Mesendoderm (in vitro differentiated cells): ENCODE measurements at regions not wholly inside any gene's neighbourhood (a gene's known extent, or its start where the extent isn't known, plus 50 kb on each side); places are given as distances from the start of the nearest gene placed in this dataset.
"Not testable (repeated sequence)": the region's sequence is repeated elsewhere in the genome, so short reads cannot be mapped to it uniquely, and the experiment has no call there.

Source experiments
- DNase-seq: peaks from one replicate; pipeline ENCODE4 v3.0.0; 2013
- H2AK5ac ChIP-seq: 2 replicates; pipeline ENCODE4 v1.6.1; 2013; ENCODE audit warnings: low read length, inconsistent platforms
- H2BK120ac ChIP-seq: 2 replicates; pipeline ENCODE4 v1.6.1; 2013; ENCODE audit warnings: low read depth, mild to moderate bottlenecking, low read length, moderate library complexity, mixed read lengths
- H2BK15ac ChIP-seq: replicated peaks from 2 replicates; pipeline ENCODE4 v1.6.1; 2013; ENCODE audit warnings: low read depth, mild to moderate bottlenecking, moderate library complexity
- H2BK5ac ChIP-seq: 2 replicates; pipeline ENCODE4 v1.6.1; 2013; ENCODE audit warnings: low read length, inconsistent platforms
- H3K18ac ChIP-seq: 2 replicates; pipeline ENCODE4 v1.6.1; 2013; ENCODE audit warnings: mild to moderate bottlenecking, low read length, mixed read lengths
- H3K23ac ChIP-seq: one replicate; pipeline ENCODE4 v1.6.1; 2013; ENCODE audit warnings: low read length
- H3K27ac ChIP-seq: 2 replicates; pipeline ENCODE4 v1.5.1; 2013; ENCODE audit warnings: low read depth, mild to moderate bottlenecking, inconsistent platforms, low read length, moderate library complexity
- H3K27me3 ChIP-seq: 2 replicates; pipeline ENCODE4 v1.6.1; 2013; ENCODE audit warnings: low read length, control low read depth, mild to moderate bottlenecking, inconsistent platforms; ENCODE audit not compliant: insufficient read depth, poor library complexity
- H3K36me3 ChIP-seq: 2 replicates; pipeline ENCODE4 v1.6.1; 2013; ENCODE audit warnings: low read length, inconsistent platforms; ENCODE audit not compliant: control insufficient read depth, insufficient read depth
- H3K4ac ChIP-seq: one replicate; pipeline ENCODE4 v1.6.1; 2013; ENCODE audit warnings: low read depth, mild to moderate bottlenecking, low read length, moderate library complexity
- H3K4me1 ChIP-seq: 2 replicates; pipeline ENCODE4 v1.6.1; 2013; ENCODE audit warnings: low read depth, low read length, inconsistent platforms; ENCODE audit not compliant: control insufficient read depth
- H3K4me2 ChIP-seq: 2 replicates; pipeline ENCODE4 v1.6.1; 2013; ENCODE audit warnings: low read length
- H3K4me3 ChIP-seq: 2 replicates; pipeline ENCODE4 v1.5.1; 2013; ENCODE audit warnings: mild to moderate bottlenecking, low read length
- H3K56ac ChIP-seq: one replicate; pipeline ENCODE4 v1.6.1; 2013; ENCODE audit warnings: low read length
- H3K79me1 ChIP-seq: 2 replicates; pipeline ENCODE4 v1.6.1; 2013; ENCODE audit warnings: low read length, inconsistent platforms
- H3K79me2 ChIP-seq: 2 replicates; pipeline ENCODE4 v1.6.1; 2013; ENCODE audit warnings: mild to moderate bottlenecking, low read length; ENCODE audit not compliant: control insufficient read depth, insufficient read depth
- H3K9ac ChIP-seq: 2 replicates; pipeline ENCODE4 v1.6.1; 2013; ENCODE audit warnings: low read length, inconsistent platforms
- H4K5ac ChIP-seq: one replicate; pipeline ENCODE4 v1.6.1; 2013; ENCODE audit warnings: low read length
- H4K8ac ChIP-seq: one replicate; pipeline ENCODE4 v1.6.1; 2013; ENCODE audit warnings: low read depth, mild to moderate bottlenecking, control low read depth, low read length, moderate library complexity
- WGBS: extraction: QIAGEN DNeasy Blood & Tissue Kit; methylation state at CpG from one replicate; pipeline ENCODE4 v1.1.7; 2013; ENCODE audit warnings: low lambda C conversion rate, missing lambda C conversion rate; ENCODE audit not compliant: insufficient coverage; ENCODE audit errors: extremely low coverage; 5-methylcytosine and 5-hydroxymethylcytosine counted together

GRCh38 chr17:20787281-20787680, 207.8 kb downstream of the CDRT15L2 start:
- H4K8ac ChIP-seq: no peak overlapping the region
- no CpG with 5 or more reads among the region's 6 CpGs for WGBS
- H3K18ac ChIP-seq: no peak overlapping the region
- H3K4me2 ChIP-seq: no peak overlapping the region
- no peak overlapping the region for H3K4ac ChIP-seq
- no peak overlapping the region for H3K56ac ChIP-seq
- no peak overlapping the region for H2AK5ac ChIP-seq
- H2BK5ac ChIP-seq: no peak overlapping the region
- no peak overlapping the region for H3K9ac ChIP-seq
- no peak overlapping the region for H2BK120ac ChIP-seq
- H3K27me3 ChIP-seq: no peaks in the 10 kb centered on the region
- DNase-seq: no peak
- no peak overlapping the region for H3K27ac ChIP-seq
- no peak overlapping the region for H3K23ac ChIP-seq
- no peak overlapping the region for H3K4me3 ChIP-seq
- no peaks in the 10 kb centered on the region for H3K79me2 ChIP-seq
- H3K79me1 ChIP-seq: no peaks in the 10 kb centered on the region
- H2BK15ac ChIP-seq: no peak overlapping the region
- H3K4me1 ChIP-seq: no peaks in the 10 kb centered on the region
- no peak overlapping the region for H4K5ac ChIP-seq
- no peaks in the 10 kb centered on the region for H3K36me3 ChIP-seq

DNA sequence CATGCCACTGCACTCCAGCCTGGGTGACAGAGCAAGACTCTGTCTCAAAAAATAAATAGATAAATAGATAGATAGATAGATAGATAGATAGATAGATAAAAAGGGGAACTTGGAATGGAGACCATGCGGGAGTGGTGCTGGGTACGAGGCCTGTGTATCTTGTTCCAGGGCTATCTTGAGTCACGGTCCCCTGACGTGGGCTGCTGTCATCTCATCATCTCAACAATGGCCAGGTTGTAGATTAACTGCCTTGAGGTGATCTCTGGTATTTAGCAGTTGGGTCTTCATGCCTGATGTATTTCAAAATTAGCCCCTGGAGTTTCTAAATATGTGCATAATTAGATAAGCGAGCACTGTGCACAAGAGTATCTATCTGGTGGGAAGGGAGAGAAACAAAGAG, 212.1 kb downstream of the CDRT15L2 start:
- Histone ChIP-seq H3K23ac (no peak overlapping the region), H2AK5ac (no peak overlapping the region), H3K18ac (no peak overlapping the region), H3K27ac (no peak overlapping the region), H2BK120ac (no peak overlapping the region), H2BK5ac (no peak overlapping the region), H3K4ac (no peak overlapping the region), H3K4me3 (no peak overlapping the region), H3K79me1 (no peaks in the 10 kb centered on the region), H3K4me1 (no peaks in the 10 kb centered on the region), H3K56ac (no peak overlapping the region), H3K36me3 (no peaks in the 10 kb centered on the region), H4K5ac (no peak overlapping the region), H2BK15ac (no peak overlapping the region), H3K9ac (no peak overlapping the region), H4K8ac (no peak overlapping the region), H3K4me2 (no peak overlapping the region), H3K27me3 (no peaks in the 10 kb centered on the region), H3K79me2 (no peaks in the 10 kb centered on the region)
- no CpG with 5 or more reads among the region's 5 CpGs for WGBS
- DNase-seq: no peak

GRCh38 chr17:20794532-20794931, 215.0 kb downstream of the CDRT15L2 start:
- not testable (repeated sequence) for H3K4me3 ChIP-seq, H2BK15ac ChIP-seq, H3K4me1 ChIP-seq, H3K18ac ChIP-seq, H3K36me3 ChIP-seq, H3K4me2 ChIP-seq, H3K4ac ChIP-seq, H3K27me3 ChIP-seq, H3K56ac ChIP-seq, H4K5ac ChIP-seq, H3K27ac ChIP-seq, H3K23ac ChIP-seq, H4K8ac ChIP-seq, H2BK5ac ChIP-seq, H3K79me2 ChIP-seq, H2BK120ac ChIP-seq, H3K79me1 ChIP-seq, H2AK5ac ChIP-seq, H3K9ac ChIP-seq
- DNase-seq: peak; percentile 40
- WGBS: no CpG with 5 or more reads among the region's 6 CpGs

DNA sequence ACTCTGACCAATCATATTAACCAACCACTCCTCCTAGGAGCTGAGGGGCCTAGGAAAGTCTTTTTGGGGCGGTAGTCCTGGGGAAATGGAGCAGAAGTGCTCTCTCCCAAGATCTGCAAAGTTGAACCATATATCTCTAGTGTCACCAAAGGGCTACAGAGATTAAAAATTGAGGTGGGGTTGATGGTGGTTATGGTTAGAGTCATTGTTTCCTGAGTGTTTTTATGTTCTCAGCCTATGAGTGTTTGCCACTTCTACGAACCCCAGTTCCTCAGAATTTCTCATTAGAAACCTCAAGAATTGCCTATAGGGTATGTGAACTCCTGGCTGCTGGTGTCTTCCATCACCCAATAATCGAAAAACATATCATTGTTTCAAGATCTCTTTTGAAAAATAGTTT, 217.8 kb downstream of the CDRT15L2 start:
- H4K5ac ChIP-seq: no peak overlapping the region
- H3K9ac ChIP-seq: no peak overlapping the region
- no peaks in the 10 kb centered on the region for H3K79me1 ChIP-seq
- H3K23ac ChIP-seq: no peak overlapping the region
- no peaks in the 10 kb centered on the region for H3K36me3 ChIP-seq
- no peak overlapping the region for H2BK15ac ChIP-seq
- no peak overlapping the region for H3K27ac ChIP-seq
- no peaks in the 10 kb centered on the region for H3K27me3 ChIP-seq
- no peak overlapping the region for H3K4me2 ChIP-seq
- no peak overlapping the region for H3K4me3 ChIP-seq
- no peak overlapping the region for H2BK5ac ChIP-seq
- H2AK5ac ChIP-seq: no peak overlapping the region
- H3K4ac ChIP-seq: no peak overlapping the region
- H3K79me2 ChIP-seq: no peaks in the 10 kb centered on the region
- H3K56ac ChIP-seq: no peak overlapping the region
- H4K8ac ChIP-seq: peak overlapping the region; percentile 28
- no peak overlapping the region for H2BK120ac ChIP-seq
- no peak for DNase-seq
- H3K18ac ChIP-seq: no peak overlapping the region
- no peaks in the 10 kb centered on the region for H3K4me1 ChIP-seq
- no CpG with 5 or more reads among the region's 3 CpGs for WGBS

GRCh38 chr17:20800146-20800545, 220.6 kb downstream of the CDRT15L2 start:
- Histone ChIP-seq H3K56ac (no peak overlapping the region), H2BK120ac (no peak overlapping the region), H3K79me2 (no peaks in the 10 kb centered on the region), H2BK15ac (no peak overlapping the region), H2AK5ac (no peak overlapping the region), H2BK5ac (no peak overlapping the region), H3K9ac (no peak overlapping the region), H3K23ac (no peak overlapping the region), H4K8ac (no peak overlapping the region), H3K27ac (no peak overlapping the region), H3K4ac (no peak overlapping the region), H3K36me3 (no peaks in the 10 kb centered on the region), H4K5ac (no peak overlapping the region), H3K4me3 (no peak overlapping the region), H3K4me1 (no peaks in the 10 kb centered on the region), H3K79me1 (no peaks in the 10 kb centered on the region), H3K27me3 (no peaks in the 10 kb centered on the region), H3K18ac (no peak overlapping the region), H3K4me2 (no peak overlapping the region)
- WGBS: no CpG with 5 or more reads among the region's 2 CpGs
- no peak for DNase-seq

DNA sequence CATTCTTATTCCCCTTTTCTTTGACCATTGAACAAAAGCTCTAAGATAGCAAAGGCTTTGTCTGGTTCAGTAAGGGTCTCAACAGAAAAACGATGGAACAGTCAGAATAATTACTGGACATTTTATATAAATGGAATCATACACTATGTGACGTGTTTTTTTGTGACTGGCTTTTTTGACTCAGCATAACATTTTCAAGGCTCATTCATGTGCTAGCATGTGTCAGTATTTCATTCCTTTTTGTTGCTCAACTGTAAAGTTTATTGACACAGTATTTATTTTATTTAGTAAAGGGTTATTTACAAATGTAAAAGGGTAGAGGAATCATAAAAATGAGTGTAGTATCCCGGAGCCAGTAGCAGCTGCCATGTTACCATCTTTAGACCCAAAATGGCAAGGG, 226.2 kb downstream of the CDRT15L2 start:
- DNase-seq: no peak
- Histone ChIP-seq H3K4me1 (no peaks in the 10 kb centered on the region), H3K79me2 (no peaks in the 10 kb centered on the region), H3K27me3 (no peaks in the 10 kb centered on the region), H4K5ac (no peak overlapping the region), H3K4me3 (no peak overlapping the region), H3K9ac (no peak overlapping the region), H3K4me2 (no peak overlapping the region), H3K4ac (no peak overlapping the region), H2BK5ac (no peak overlapping the region), H3K79me1 (no peaks in the 10 kb centered on the region), H2AK5ac (no peak overlapping the region), H2BK15ac (no peak overlapping the region), H3K27ac (no peak overlapping the region), H3K18ac (no peak overlapping the region), H3K56ac (no peak overlapping the region), H3K23ac (no peak overlapping the region), H2BK120ac (no peak overlapping the region), H4K8ac (no peak overlapping the region), H3K36me3 (no peaks in the 10 kb centered on the region)
- no CpG with 5 or more reads among the region's 3 CpGs for WGBS
